Right lobe of liver (tissue), 6 donors: ENCODE measurements at regions not wholly inside any gene's neighbourhood (a gene's known extent, or its start where the extent isn't known, plus 50 kb on each side); places are given as distances from the start of the nearest gene placed in this dataset.

Experiments
- ATAC-seq, 4 donors: fragments of 200-7000 bp; cut with Tn5 transposase; one replicate each; pipeline ENCODE4 v1.9.1; 2020; ENCODE audit warnings: mild to moderate bottlenecking in 4 of 4, moderate library complexity in 4 of 4
- DNase-seq, 3 donors: peaks; one replicate each; pipeline ENCODE4 v3.0.0-alpha.2; 2020
- H3K27ac ChIP-seq, 3 donors: fragments of 200-600 bp; one replicate each; pipeline ENCODE4 v1.8.0; 2022
- H3K27me3 ChIP-seq, 2 donors: fragments of 200-600 bp; one replicate each; pipeline ENCODE4 v1.8.0; 2022
- H3K36me3 ChIP-seq, 4 donors: fragments of 200-600 bp; sonication (generic) in 1 of 4; one replicate each; pipeline versions ENCODE4 v1.5.1 to v1.8.0; 2017 to 2022; ENCODE audit warnings: control low read depth in 1 of 4
- H3K4me1 ChIP-seq, 4 donors: fragments of 200-600 bp; sonication (generic) in 1 of 4; one replicate each; pipeline versions ENCODE4 v1.5.1 to v1.8.0; 2017 to 2022; ENCODE audit warnings: control low read depth in 1 of 4
- H3K4me3 ChIP-seq, 3 donors: fragments of 200-600 bp; one replicate each; pipeline ENCODE4 v1.8.0; 2022
- H3K9me3 ChIP-seq, 4 donors: fragments of 200-600 bp; sonication (generic) in 1 of 4; one replicate each; pipeline versions ENCODE4 v1.5.1 to v1.8.0; 2017 to 2022; ENCODE audit warnings: control low read depth in 1 of 4
- CTCF ChIP-seq, 4 donors: fragments of 200-600 bp in 3 of 4; fragments of 450-650 bp in 1 of 4; IDR thresholded peaks; one replicate each; pipeline versions ENCODE4 v1.5.1 to v1.8.0; 2016 to 2022; ENCODE audit warnings: antibody characterized with exemption in 4 of 4, mild to moderate bottlenecking in 2 of 4
- POLR2A ChIP-seq: fragments of 450-650 bp; IDR thresholded peaks from one replicate; pipeline ENCODE4 v1.6.1; 2017; ENCODE audit warnings: antibody characterized with exemption, mild to moderate bottlenecking
- WGBS: methylation state at CpG from one replicate; pipeline ENCODE4 v1.1.6; 2018; ENCODE audit warnings: low coverage, low lambda C conversion rate; ENCODE audit not compliant: insufficient coverage; ENCODE audit errors: missing lambda C conversion rate; 5-methylcytosine and 5-hydroxymethylcytosine counted together
- intact Hi-C, 2 donors: fragments of 100-400 bp; cut with DNase I; formaldehyde crosslinking; loops; one replicate each; pipeline versions ENCODE4 v1.11.2 to v1.14.1; 2022
- donor health status: DM: no; HTN: yes; CAD: no.
- donor health status: DM: no; HTN: no; CAD: no.
- donor health status: DM: no; HTN: no; CAD: no.
- donor health status: DM: no; HTN: yes; CAD: no.
- donor health status: DM: no; HTN: yes; CAD: no.

GRCh38 chr2:192993059-192993458 is 798.3 kb upstream of the TMEFF2 start:
- intact Hi-C loops = no loop called here

GRCh38 chr2:192983173-192983572 is 788.4 kb upstream of the TMEFF2 start:
- no peak overlapping the region for H3K4me3 ChIP-seq
- intact Hi-C loops = no loop called here
- DNase-seq (no peak), ATAC-seq (no peak)
- H3K27ac ChIP-seq = no peak overlapping the region
- no peaks in the 10 kb centered on the region for H3K36me3 ChIP-seq
- no peaks in the 10 kb centered on the region for H3K9me3 ChIP-seq
- TF ChIP-seq CTCF (IDR thresholded peaks at IDR 0.05) (no peak), POLR2A (no peak)
- H3K4me1 ChIP-seq = no peaks in the 10 kb centered on the region
- H3K27me3 ChIP-seq = no peaks in the 10 kb centered on the region

More at GRCh38 chr2:192993059-192993458, 798.3 kb upstream of the TMEFF2 start:
- TF ChIP-seq POLR2A (no peak), CTCF (IDR thresholded peaks at IDR 0.05) (no peak)
- no peak overlapping the region for H3K4me3 ChIP-seq
- no peak for ATAC-seq
- H3K9me3 ChIP-seq = no peaks in the 10 kb centered on the region
- H3K4me1 ChIP-seq = no peaks in the 10 kb centered on the region
- no peaks in the 10 kb centered on the region for H3K36me3 ChIP-seq
- DNase-seq = no peak
- WGBS = 44% methylated on average over 4 of the region's 4 CpGs
- H3K27me3 ChIP-seq = no peaks in the 10 kb centered on the region
- no peak overlapping the region for H3K27ac ChIP-seq

- Histone ChIP-seq H3K4me3 (no peak overlapping the region), H3K27me3 (no peaks in the 10 kb centered on the region), H3K36me3 (no peaks in the 10 kb centered on the region), H3K9me3 (no peaks in the 10 kb centered on the region), H3K4me1 (no peaks in the 10 kb centered on the region), H3K27ac (no peak overlapping the region)
- DNase-seq = no peak
- no peak for TF ChIP-seq POLR2A
- TF ChIP-seq CTCF (IDR thresholded peaks at IDR 0.05) = no peak
- 65% methylated on average over 3 of the region's 3 CpGs for WGBS
- ATAC-seq = no peak
- intact Hi-C loops = no loop called here
Measured at GRCh38 chr2:192978395-192978794, 783.7 kb upstream of the TMEFF2 start.

GRCh38 chr2:192971981-192972380 is 777.2 kb upstream of the TMEFF2 start:
- no peak overlapping the region for H3K27ac ChIP-seq
- intact Hi-C loops = no loop called here
- DNase-seq (no peak), ATAC-seq (no peak)
- no peaks in the 10 kb centered on the region for H3K27me3 ChIP-seq
- no peaks in the 10 kb centered on the region for H3K4me1 ChIP-seq
- WGBS = 24% methylated on average over 3 of the region's 3 CpGs
- H3K4me3 ChIP-seq = no peak overlapping the region
- TF ChIP-seq CTCF (IDR thresholded peaks at IDR 0.05) = no peak
- no peak for TF ChIP-seq POLR2A
- no peaks in the 10 kb centered on the region for H3K36me3 ChIP-seq
- no peaks in the 10 kb centered on the region for H3K9me3 ChIP-seq

- ATAC-seq = no peak
- no peaks in the 10 kb centered on the region for H3K27me3 ChIP-seq
- no peaks in the 10 kb centered on the region for H3K36me3 ChIP-seq
- H3K4me1 ChIP-seq = no peaks in the 10 kb centered on the region
- DNase-seq = no peak
- H3K4me3 ChIP-seq = no peak overlapping the region
- WGBS = 27% methylated on average over 2 of the region's 2 CpGs
- no peak overlapping the region for H3K27ac ChIP-seq
- intact Hi-C loops = no loop called here
- H3K9me3 ChIP-seq = no peaks in the 10 kb centered on the region
- TF ChIP-seq POLR2A (no peak), CTCF (IDR thresholded peaks at IDR 0.05) (no peak)
Measured at GRCh38 chr2:192969055-192969454, 774.3 kb upstream of the TMEFF2 start.
